GM23338 (cell line): ENCODE measurements at regions not wholly inside any gene's neighbourhood (a gene's known extent, or its start where the extent isn't known, plus 50 kb on each side); places are given as distances from the start of the nearest gene placed in this dataset.

ENCODE experiments used
- ATAC-seq: fragments of 200-7000 bp; cut with Tn5 transposase; 3 replicates; pipeline ENCODE4 v1.9.1; 2020
- DNase-seq: peaks from one replicate; pipeline ENCODE4 v3.0.0-alpha.2; 2015; ENCODE audit warnings: low spot score
- H2AFZ ChIP-seq: fragments of 200-600 bp; sonication (generic); 2 replicates; pipeline ENCODE4 v1.8.0; 2016; ENCODE audit warnings: antibody characterized with exemption, mild to moderate bottlenecking, moderate library complexity
- H3F3A ChIP-seq: fragments of 200-600 bp; sonication (generic); replicated peaks from 2 replicates; pipeline ENCODE4 v1.8.0; 2017; ENCODE audit warnings: antibody characterized with exemption, mixed run types, low read depth
- H3K27ac ChIP-seq: fragments of 200-600 bp; sonication (generic); 2 replicates; pipeline ENCODE4 v1.6.1; 2016; ENCODE audit warnings: low read depth
- H3K27me3 ChIP-seq: fragments of 200-600 bp; sonication (generic); 2 replicates; pipeline ENCODE4 v1.8.0; 2016; ENCODE audit warnings: mild to moderate bottlenecking, mixed run types, moderate library complexity; ENCODE audit not compliant: insufficient read depth
- H3K36me3 ChIP-seq: fragments of 200-600 bp; sonication (generic); 2 replicates; pipeline ENCODE4 v1.8.0; 2016; ENCODE audit warnings: mild to moderate bottlenecking; ENCODE audit not compliant: insufficient read depth
- H3K4me1 ChIP-seq: fragments of 200-600 bp; sonication (generic); 2 replicates; pipeline ENCODE4 v1.8.0; 2016; ENCODE audit warnings: mild to moderate bottlenecking, moderate library complexity; ENCODE audit not compliant: insufficient read depth
- H3K4me2 ChIP-seq: fragments of 200-600 bp; sonication (generic); 2 replicates; pipeline ENCODE4 v1.7.1; 2017; ENCODE audit warnings: mixed run types
- H3K4me3 ChIP-seq: fragments of 200-600 bp; sonication (generic); 2 replicates; pipeline ENCODE4 v1.6.1; 2016; ENCODE audit warnings: mixed run types
- H3K79me2 ChIP-seq: fragments of 200-600 bp; sonication (generic); replicated peaks from 2 replicates; pipeline ENCODE4 v1.8.0; 2017; ENCODE audit warnings: mild to moderate bottlenecking; ENCODE audit not compliant: insufficient read depth
- H3K9me2 ChIP-seq: fragments of 200-600 bp; sonication (generic); 2 replicates; pipeline ENCODE4 v1.8.0; 2017; ENCODE audit not compliant: insufficient read depth
- H4K20me1 ChIP-seq: fragments of 200-600 bp; sonication (generic); replicated peaks from 2 replicates; pipeline ENCODE4 v1.8.0; 2017; ENCODE audit warnings: mild to moderate bottlenecking; ENCODE audit not compliant: insufficient read depth
- H3K27ac Mint-ChIP-seq: 2 replicates; pipeline ENCODE4 v1.8.0; 2020; ENCODE audit warnings: inconsistent platforms, mild to moderate bottlenecking, moderate library complexity, mixed read lengths
- H3K27me3 Mint-ChIP-seq: 3 replicates; pipeline ENCODE4 v1.8.0; 2022; ENCODE audit warnings: low read depth, mild to moderate bottlenecking, moderate library complexity, mixed read lengths, inconsistent platforms; ENCODE audit not compliant: insufficient read depth, poor library complexity
- H3K36me3 Mint-ChIP-seq: 3 replicates; pipeline ENCODE4 v1.8.0; 2021; ENCODE audit warnings: low read depth, mild to moderate bottlenecking, inconsistent platforms, moderate library complexity, mixed read lengths
- H3K4me1 Mint-ChIP-seq: 3 replicates; pipeline ENCODE4 v1.8.0; 2020; ENCODE audit warnings: mild to moderate bottlenecking, inconsistent platforms, mixed read lengths
- H3K4me3 Mint-ChIP-seq: 3 replicates; pipeline ENCODE4 v1.8.0; 2021; ENCODE audit warnings: moderate library complexity, mild to moderate bottlenecking, inconsistent platforms, mixed read lengths
- H3K9me3 Mint-ChIP-seq: 3 replicates; pipeline ENCODE4 v1.8.0; 2020; ENCODE audit warnings: moderate library complexity, mild to moderate bottlenecking, inconsistent platforms, mixed read lengths
- CREB1 ChIP-seq: fragments of 250-450 bp; sonication (Bioruptor Pico); IDR thresholded peaks from 2 replicates; pipeline ENCODE4 v1.5.0; 2020; ENCODE audit warnings: low read depth, mild to moderate bottlenecking, moderate library complexity
- CTCF ChIP-seq, 2 experiments: fragments of 200-600 bp in 1 of 2; sonication (generic) in 1 of 2; conservative IDR thresholded peaks; 2 replicates each; pipeline versions ENCODE4 v1.5.1 to v1.6.1; 2016 to 2017; ENCODE audit warnings: antibody characterized with exemption in 2 of 2, low read depth in 2 of 2, mild to moderate bottlenecking in 2 of 2, moderate library complexity in 1 of 2
- ETS1 ChIP-seq: IDR thresholded peaks from 2 replicates; pipeline ENCODE4 v1.6.1; 2016; ENCODE audit warnings: antibody characterized with exemption
- EZH2 ChIP-seq: fragments of 200-600 bp; sonication (generic); IDR thresholded peaks from one replicate; pipeline ENCODE4 v1.8.0; 2017; ENCODE audit warnings: antibody characterized with exemption, mild to moderate bottlenecking, low read depth; ENCODE audit not compliant: unreplicated experiment
- EZH2phosphoT487 ChIP-seq: fragments of 200-600 bp; sonication (generic); IDR thresholded peaks from one replicate; pipeline ENCODE4 v1.8.1; 2018; ENCODE audit warnings: antibody characterized with exemption; ENCODE audit not compliant: unreplicated experiment
- JUNB ChIP-seq: IDR thresholded peaks from one replicate; pipeline ENCODE4 v1.6.1; 2016; ENCODE audit warnings: antibody characterized with exemption; ENCODE audit not compliant: unreplicated experiment
- NANOG ChIP-seq: IDR thresholded peaks from 2 replicates; pipeline ENCODE4 v1.6.1; 2016; ENCODE audit warnings: antibody characterized with exemption, borderline replicate concordance
- POLR2AphosphoS5 ChIP-seq: IDR thresholded peaks from 2 replicates; pipeline ENCODE4 v1.6.1; 2016; ENCODE audit warnings: antibody characterized with exemption, low read depth
- REST ChIP-seq: IDR thresholded peaks from one replicate; pipeline ENCODE4 v1.6.1; 2018; ENCODE audit warnings: antibody characterized with exemption; ENCODE audit not compliant: unreplicated experiment
- STAT1 ChIP-seq: IDR thresholded peaks from one replicate; pipeline ENCODE4 v1.6.1; 2016; ENCODE audit warnings: antibody characterized with exemption; ENCODE audit not compliant: unreplicated experiment
- ZNF114 ChIP-seq: fragments of 250-450 bp; sonication (Bioruptor Pico); IDR thresholded peaks from 2 replicates; pipeline ENCODE4 v1.5.0; 2020; ENCODE audit warnings: mild to moderate bottlenecking, moderate library complexity
- ZNF331 ChIP-seq: fragments of 250-450 bp; sonication (Bioruptor Pico); IDR thresholded peaks from 2 replicates; pipeline ENCODE4 v1.5.0; 2020; ENCODE audit warnings: low read depth, mild to moderate bottlenecking, moderate library complexity

- Histone ChIP-seq H3F3A (no peaks in the 10 kb centered on the region), H3K4me1 (peaks cover 5% of the 10 kb centered on the region; the same call in 1 of the 2 replicates), H3K79me2 (no peaks in the 10 kb centered on the region), H3K27ac (no peak overlapping the region), H3K4me2 (no peak overlapping the region), H3K9me2 (no peaks in the 10 kb centered on the region), H3K4me3 (no peak overlapping the region), H2AFZ (no peak overlapping the region), H3K27me3 (no peaks in the 10 kb centered on the region), H3K36me3 (no peaks in the 10 kb centered on the region), H4K20me1 (no peaks in the 10 kb centered on the region)
- peaks cover 12% of the 10 kb centered on the region; the same call in 2 of the 3 replicates for H3K4me1 Mint-ChIP-seq
- H3K4me3 Mint-ChIP-seq, result no peak overlapping the region
- no peaks in the 10 kb centered on the region for H3K27me3 Mint-ChIP-seq
- no peaks in the 10 kb centered on the region for H3K36me3 Mint-ChIP-seq
- no peaks in the 10 kb centered on the region for H3K9me3 Mint-ChIP-seq
- TF ChIP-seq ETS1 (no peak), JUNB (no peak), ZNF331 (CRISPR knock-in tag) (no peak), CREB1 (CRISPR knock-in tag) (no peak), ZNF114 (no peak), EZH2 (no peak), REST (no peak), EZH2phosphoT487 (no peak), NANOG (no peak), POLR2AphosphoS5 (no peak), CTCF (conservative IDR thresholded peaks at IDR 0.05; ENCODE audit: low read depth in 2 of 2) (no peak), STAT1 (no peak)
- DNase-seq (no peak), ATAC-seq (no peak)
- no peak overlapping the region for H3K27ac Mint-ChIP-seq
Observed at GRCh38 chr3:78178740-78179363, 1139.0 kb downstream of the ROBO2 start.
